Endothelial cell (in vitro differentiated cells): ENCODE measurements at regions not wholly inside any gene's neighbourhood (a gene's known extent, or its start where the extent isn't known, plus 50 kb on each side); places are given as distances from the start of the nearest gene placed in this dataset.

Source experiments
- DNase-seq: peaks from one replicate; pipeline ENCODE4 v3.0.0; 2021; ENCODE audit warnings: low spot score
- H3K27ac Mint-ChIP-seq: one replicate; pipeline ENCODE4 v1.8.0; 2021; ENCODE audit warnings: mixed read lengths, inconsistent platforms; ENCODE audit not compliant: unreplicated experiment
- H3K27me3 Mint-ChIP-seq: one replicate; pipeline ENCODE4 v1.8.0; 2021; ENCODE audit warnings: mild to moderate bottlenecking, moderate library complexity, mixed read lengths, inconsistent platforms; ENCODE audit not compliant: unreplicated experiment
- H3K36me3 Mint-ChIP-seq: one replicate; pipeline ENCODE4 v1.8.0; 2021; ENCODE audit warnings: mild to moderate bottlenecking, low read depth, mixed read lengths, inconsistent platforms; ENCODE audit not compliant: unreplicated experiment
- H3K4me1 Mint-ChIP-seq: one replicate; pipeline ENCODE4 v1.8.0; 2021; ENCODE audit warnings: mild to moderate bottlenecking, mixed read lengths, inconsistent platforms; ENCODE audit not compliant: unreplicated experiment
- H3K4me3 Mint-ChIP-seq: one replicate; pipeline ENCODE4 v1.8.0; 2021; ENCODE audit warnings: mild to moderate bottlenecking, mixed read lengths, inconsistent platforms; ENCODE audit not compliant: unreplicated experiment
- H3K9me3 Mint-ChIP-seq: one replicate; pipeline ENCODE4 v1.8.0; 2021; ENCODE audit warnings: mixed read lengths, inconsistent platforms; ENCODE audit not compliant: unreplicated experiment
- TF ChIP-seq, protein P1 (sequence below): fragments of 200-600 bp; sonication (generic); IDR thresholded peaks from one replicate; pipeline ENCODE4 v1.5.0; 2021; ENCODE audit warnings: antibody characterized with exemption; ENCODE audit not compliant: unreplicated experiment

DNA sequence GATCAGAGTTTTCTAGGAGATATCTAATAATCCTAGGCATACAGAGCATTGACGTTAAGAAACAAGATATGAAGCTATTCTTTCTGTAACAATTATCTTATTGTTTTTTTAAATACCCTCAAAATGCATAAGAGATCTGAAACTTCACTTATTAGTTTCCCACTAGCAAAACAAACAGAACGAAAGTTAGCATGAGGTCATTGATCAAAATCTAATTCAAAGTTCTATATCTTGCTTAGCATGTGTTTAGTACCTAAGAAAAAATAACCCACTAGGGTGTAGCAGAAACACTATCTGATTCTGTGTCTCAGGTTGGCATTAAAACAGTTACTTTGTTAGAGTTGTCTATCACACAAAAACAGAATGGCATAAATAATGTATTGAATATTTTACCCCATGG is 1288.4 kb downstream of the EPHA7 start:
- no peak for DNase-seq
- H3K27ac Mint-ChIP-seq: no peak overlapping the region
- no peaks in the 10 kb centered on the region for H3K36me3 Mint-ChIP-seq
- H3K27me3 Mint-ChIP-seq: no peaks in the 10 kb centered on the region
- TF ChIP-seq, protein P1, sequence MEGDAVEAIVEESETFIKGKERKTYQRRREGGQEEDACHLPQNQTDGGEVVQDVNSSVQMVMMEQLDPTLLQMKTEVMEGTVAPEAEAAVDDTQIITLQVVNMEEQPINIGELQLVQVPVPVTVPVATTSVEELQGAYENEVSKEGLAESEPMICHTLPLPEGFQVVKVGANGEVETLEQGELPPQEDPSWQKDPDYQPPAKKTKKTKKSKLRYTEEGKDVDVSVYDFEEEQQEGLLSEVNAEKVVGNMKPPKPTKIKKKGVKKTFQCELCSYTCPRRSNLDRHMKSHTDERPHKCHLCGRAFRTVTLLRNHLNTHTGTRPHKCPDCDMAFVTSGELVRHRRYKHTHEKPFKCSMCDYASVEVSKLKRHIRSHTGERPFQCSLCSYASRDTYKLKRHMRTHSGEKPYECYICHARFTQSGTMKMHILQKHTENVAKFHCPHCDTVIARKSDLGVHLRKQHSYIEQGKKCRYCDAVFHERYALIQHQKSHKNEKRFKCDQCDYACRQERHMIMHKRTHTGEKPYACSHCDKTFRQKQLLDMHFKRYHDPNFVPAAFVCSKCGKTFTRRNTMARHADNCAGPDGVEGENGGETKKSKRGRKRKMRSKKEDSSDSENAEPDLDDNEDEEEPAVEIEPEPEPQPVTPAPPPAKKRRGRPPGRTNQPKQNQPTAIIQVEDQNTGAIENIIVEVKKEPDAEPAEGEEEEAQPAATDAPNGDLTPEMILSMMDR: no peak
- peaks cover 2% of the 10 kb centered on the region for H3K4me1 Mint-ChIP-seq
- H3K9me3 Mint-ChIP-seq: no peaks in the 10 kb centered on the region
- no peak overlapping the region for H3K4me3 Mint-ChIP-seq

DNA sequence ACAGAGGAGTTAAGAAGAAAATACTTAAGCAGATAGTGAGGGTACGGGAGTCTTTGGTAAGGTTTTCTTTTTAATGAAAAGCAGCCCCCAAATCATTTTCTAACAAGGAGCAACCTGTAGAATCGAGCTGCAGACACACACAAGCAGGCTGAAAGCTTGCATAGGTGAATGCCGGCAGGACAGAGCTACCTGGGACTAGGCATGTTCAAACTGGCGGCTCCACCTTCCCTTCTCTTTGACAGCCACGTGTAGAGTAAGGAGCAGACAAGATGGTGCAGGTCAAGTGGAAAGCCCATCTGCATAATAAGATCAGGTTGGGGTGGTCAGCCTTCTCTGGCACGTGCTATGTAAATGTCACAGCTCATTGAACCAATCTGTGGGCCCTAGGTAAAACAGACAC is 1292.4 kb downstream of the EPHA7 start:
- Mint-ChIP-seq H3K9me3 (no peaks in the 10 kb centered on the region), H3K4me1 (peaks cover 2% of the 10 kb centered on the region), H3K27me3 (no peaks in the 10 kb centered on the region), H3K27ac (no peak overlapping the region), H3K36me3 (no peaks in the 10 kb centered on the region), H3K4me3 (no peak overlapping the region)
- TF ChIP-seq, protein P1: no peak
- DNase-seq: no peak

DNA sequence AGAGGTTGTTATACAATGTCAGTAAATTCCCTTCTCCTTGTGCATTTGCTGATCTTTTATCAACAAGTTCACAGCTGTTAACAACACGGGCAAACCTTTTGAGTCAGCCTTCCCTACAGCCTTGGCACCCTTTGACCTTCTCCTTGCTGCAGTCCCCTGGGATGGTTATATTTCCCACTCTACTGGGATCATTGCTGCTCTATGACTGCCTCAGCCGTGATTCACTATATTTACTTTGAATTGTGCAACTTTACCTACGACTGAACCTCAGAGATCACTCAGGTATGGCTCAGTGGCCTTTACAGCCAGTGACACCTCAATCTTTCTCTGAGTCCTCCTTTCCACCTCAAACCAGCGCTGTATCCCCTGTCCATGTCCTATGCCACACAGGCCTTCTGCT is 1293.3 kb downstream of the EPHA7 start:
- no peaks in the 10 kb centered on the region for H3K27me3 Mint-ChIP-seq
- no peaks in the 10 kb centered on the region for H3K9me3 Mint-ChIP-seq
- peaks cover 2% of the 10 kb centered on the region for H3K4me1 Mint-ChIP-seq
- TF ChIP-seq, protein P1: no peak
- no peak for DNase-seq
- H3K4me3 Mint-ChIP-seq: no peak overlapping the region
- H3K27ac Mint-ChIP-seq: no peak overlapping the region
- no peaks in the 10 kb centered on the region for H3K36me3 Mint-ChIP-seq

DNA sequence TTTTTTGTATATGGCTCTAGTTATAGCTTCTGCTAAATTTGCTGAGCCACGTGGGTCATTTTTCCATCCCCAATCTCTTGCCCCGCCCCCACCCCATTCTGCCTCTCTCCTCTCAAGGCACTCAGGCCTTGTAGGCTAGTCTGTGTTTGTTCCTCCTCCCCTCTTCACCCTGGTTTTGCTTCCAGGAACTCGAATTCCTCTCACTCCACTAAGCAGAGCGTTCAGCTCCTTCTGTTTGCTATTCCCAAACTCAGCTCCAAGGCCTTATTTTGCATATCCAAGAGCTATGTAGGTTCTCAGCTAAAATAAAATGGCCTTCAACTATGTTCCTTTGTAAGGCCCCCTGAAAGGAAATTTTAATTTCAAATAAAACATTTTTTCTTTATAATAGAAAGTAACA is 1293.7 kb downstream of the EPHA7 start:
- no peaks in the 10 kb centered on the region for H3K27me3 Mint-ChIP-seq

DNA sequence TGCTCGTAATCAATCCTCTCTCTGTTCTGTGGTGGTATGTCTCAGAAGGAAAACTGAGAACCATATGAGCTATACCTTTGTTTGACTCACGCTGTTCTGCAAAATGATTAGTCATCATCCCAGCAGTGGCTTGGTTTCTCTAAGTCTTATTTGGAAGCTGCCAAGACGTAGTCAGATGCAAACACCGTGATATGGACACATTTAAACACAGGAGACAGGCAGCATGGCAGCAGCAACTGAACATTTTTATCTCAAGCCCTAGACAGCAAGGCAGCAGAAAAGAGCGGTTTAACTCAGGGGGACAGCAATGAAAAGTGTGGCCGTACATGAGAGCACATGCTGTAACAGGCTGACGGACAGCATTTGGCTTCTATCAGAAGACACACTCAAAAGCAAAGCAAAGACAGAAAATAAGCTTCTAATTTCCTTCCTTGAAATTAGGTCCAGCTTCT is 1295.1 kb downstream of the EPHA7 start:
- no peak overlapping the region for H3K27ac Mint-ChIP-seq

More for the DNA sequence above, 1293.7 kb downstream of the EPHA7 start:
- no peak overlapping the region for H3K4me3 Mint-ChIP-seq
- H3K4me1 Mint-ChIP-seq: peaks cover 2% of the 10 kb centered on the region
- TF ChIP-seq, protein P1: no peak
- no peak overlapping the region for H3K27ac Mint-ChIP-seq
- no peaks in the 10 kb centered on the region for H3K9me3 Mint-ChIP-seq
- no peaks in the 10 kb centered on the region for H3K36me3 Mint-ChIP-seq
- no peak for DNase-seq

More for the DNA sequence above, 1295.1 kb downstream of the EPHA7 start:
- Mint-ChIP-seq H3K4me1 (peaks cover 2% of the 10 kb centered on the region), H3K4me3 (no peak overlapping the region), H3K27me3 (no peaks in the 10 kb centered on the region), H3K9me3 (no peaks in the 10 kb centered on the region), H3K36me3 (no peaks in the 10 kb centered on the region)
- TF ChIP-seq, protein P1: no peak
- no peak for DNase-seq
